ENCODE measurements at regions not wholly inside any gene's neighbourhood (a gene's known extent, or its start where the extent isn't known, plus 50 kb on each side); places are given as distances from the start of the nearest gene placed in this dataset.

DNA sequence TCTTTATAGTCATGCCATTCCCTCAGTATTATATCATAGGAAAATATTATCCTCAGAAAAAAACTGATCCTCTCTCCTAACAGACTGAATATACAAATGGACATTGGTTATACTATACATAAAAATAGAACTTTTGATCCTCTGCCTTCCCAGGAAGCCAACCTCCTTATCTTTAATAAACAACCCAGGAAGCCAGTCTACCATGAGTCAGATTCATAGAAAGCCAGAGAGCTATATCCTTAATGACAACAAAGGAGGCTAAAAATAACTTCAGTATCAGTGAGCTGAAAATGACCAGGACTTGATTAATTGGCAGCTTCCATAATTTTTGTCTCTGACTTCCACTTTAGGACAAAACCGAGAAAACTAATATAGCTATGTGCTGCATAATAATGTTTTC, 58.0 kb upstream of the USP9Y start:
- ATAC-seq (no peak), DNase-seq (ENCODE audit: low spot score) (no peak)
- Mint-ChIP-seq H3K9me3 (peaks cover 15% of the 10 kb centered on the region), H3K27me3 (ENCODE audit: low read depth) (no peaks in the 10 kb centered on the region; the same call in 1 of the 2 replicates), H3K36me3 (peaks cover 3% of the 10 kb centered on the region), H3K27ac (no peak overlapping the region), H3K4me1 (peaks cover 15% of the 10 kb centered on the region), H3K4me3 (no peak overlapping the region)
- POLR2A ChIA-PET, result no interaction called here
- CTCF ChIA-PET, result interaction anchor here (0.5 kb wide), 1 partner anchor 21 kb away, joined by 3 read pairs; no protein-coding TSS in a partner anchor
- TF ChIP-seq ELF4 (CRISPR knock-in tag; IDR thresholded peaks at IDR 0.05; ENCODE audit: low read depth) (no peak), NFYB (CRISPR knock-in tag; conservative IDR thresholded peaks at IDR 0.05; ENCODE audit: low read depth) (no peak), OVOL2 (CRISPR knock-in tag; IDR thresholded peaks at IDR 0.05; ENCODE audit: borderline replicate concordance) (no peak), ZNF671 (CRISPR knock-in tag; IDR thresholded peaks at IDR 0.05) (no peak), CREB1 (CRISPR knock-in tag; IDR thresholded peaks at IDR 0.05) (no peak), ZNF219 (CRISPR knock-in tag; IDR thresholded peaks at IDR 0.05; ENCODE audit: borderline replicate concordance) (no peak), ZNF317 (CRISPR knock-in tag; IDR thresholded peaks at IDR 0.05; ENCODE audit: borderline replicate concordance, low read depth) (no peak), GABPB1 (CRISPR knock-in tag; IDR thresholded peaks at IDR 0.05) (no peak), ZNF138 (CRISPR knock-in tag; conservative IDR thresholded peaks at IDR 0.05) (no peak), HMGA2 (CRISPR knock-in tag; IDR thresholded peaks at IDR 0.05) (no peak), MXD4 (CRISPR knock-in tag; IDR thresholded peaks at IDR 0.05; ENCODE audit: borderline replicate concordance) (no peak), KAT7 (CRISPR knock-in tag; IDR thresholded peaks at IDR 0.05; ENCODE audit: borderline replicate concordance) (no peak), FOXP1 (CRISPR knock-in tag; IDR thresholded peaks at IDR 0.05; ENCODE audit: borderline replicate concordance) (no peak), ZNF232 (CRISPR knock-in tag; IDR thresholded peaks at IDR 0.05) (no peak), SMAD3 (CRISPR knock-in tag; IDR thresholded peaks at IDR 0.05; ENCODE audit: borderline replicate concordance) (no peak)
- TF ChIP-seq, protein P1, sequence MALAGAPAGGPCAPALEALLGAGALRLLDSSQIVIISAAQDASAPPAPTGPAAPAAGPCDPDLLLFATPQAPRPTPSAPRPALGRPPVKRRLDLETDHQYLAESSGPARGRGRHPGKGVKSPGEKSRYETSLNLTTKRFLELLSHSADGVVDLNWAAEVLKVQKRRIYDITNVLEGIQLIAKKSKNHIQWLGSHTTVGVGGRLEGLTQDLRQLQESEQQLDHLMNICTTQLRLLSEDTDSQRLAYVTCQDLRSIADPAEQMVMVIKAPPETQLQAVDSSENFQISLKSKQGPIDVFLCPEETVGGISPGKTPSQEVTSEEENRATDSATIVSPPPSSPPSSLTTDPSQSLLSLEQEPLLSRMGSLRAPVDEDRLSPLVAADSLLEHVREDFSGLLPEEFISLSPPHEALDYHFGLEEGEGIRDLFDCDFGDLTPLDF (CRISPR knock-in tag; IDR thresholded peaks at IDR 0.05), result no peak
- TF ChIP-seq, protein P2, sequence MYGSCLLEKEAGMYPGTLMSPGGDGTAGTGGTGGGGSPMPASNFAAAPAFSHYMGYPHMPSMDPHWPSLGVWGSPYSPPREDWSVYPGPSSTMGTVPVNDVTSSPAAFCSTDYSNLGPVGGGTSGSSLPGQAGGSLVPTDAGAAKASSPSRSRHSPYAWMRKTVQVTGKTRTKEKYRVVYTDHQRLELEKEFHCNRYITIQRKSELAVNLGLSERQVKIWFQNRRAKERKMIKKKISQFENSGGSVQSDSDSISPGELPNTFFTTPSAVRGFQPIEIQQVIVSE (CRISPR knock-in tag; IDR thresholded peaks at IDR 0.05; ENCODE audit: borderline replicate concordance), result no peak

DNA sequence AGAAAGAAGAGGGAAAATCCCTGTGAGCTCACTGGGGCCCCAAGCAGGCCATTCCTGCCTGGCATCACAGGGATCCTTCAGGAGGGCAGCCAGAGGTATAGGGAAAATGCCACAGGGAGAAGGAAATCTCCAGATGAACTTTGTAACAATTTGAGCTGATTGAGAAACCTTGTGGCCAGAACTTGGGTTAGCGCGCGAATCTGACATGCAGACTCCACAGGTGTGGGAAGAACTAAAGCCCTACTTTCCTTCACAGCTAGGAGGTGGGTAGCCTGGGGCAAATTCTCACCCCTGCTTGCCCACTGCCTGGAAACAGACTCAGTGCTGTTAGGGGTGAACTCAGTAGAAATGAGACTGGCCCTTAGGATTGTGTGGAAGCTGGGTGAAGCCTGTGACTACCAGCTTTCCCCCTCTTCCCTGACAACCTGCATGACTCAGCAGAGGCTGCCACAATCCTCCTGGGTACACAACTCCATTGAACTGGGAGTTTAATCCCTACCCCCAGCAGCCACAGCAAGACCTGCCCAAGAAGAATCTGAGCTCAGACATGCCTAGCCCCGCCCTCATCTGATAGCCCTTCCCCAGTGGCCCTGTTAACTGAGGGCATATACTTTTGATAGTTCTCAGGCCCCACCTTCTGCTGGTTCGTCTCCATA, 57.2 kb upstream of the USP9Y start:
- H3K27ac Mint-ChIP-seq, result no peak overlapping the region
- peaks cover 10% of the 10 kb centered on the region for H3K4me1 Mint-ChIP-seq
- H3K9me3 Mint-ChIP-seq, result peaks cover 23% of the 10 kb centered on the region
- no peak for TF ChIP-seq JUN (CRISPR knock-in tag; IDR thresholded peaks at IDR 0.05)
- no peak for TF ChIP-seq NR3C1 (CRISPR knock-in tag; conservative IDR thresholded peaks at IDR 0.05; ENCODE audit: low read depth)
- no peak for TF ChIP-seq MYBL2 (CRISPR knock-in tag; IDR thresholded peaks at IDR 0.05)
- no peak for TF ChIP-seq GRHL2 (CRISPR knock-in tag; IDR thresholded peaks at IDR 0.05; ENCODE audit: insufficient replicate concordance, severe bottlenecking)
- TF ChIP-seq ZNF671 (CRISPR knock-in tag; IDR thresholded peaks at IDR 0.05), result no peak
- no peaks in the 10 kb centered on the region; the same call in 1 of the 2 replicates for H3K27me3 Mint-ChIP-seq (ENCODE audit: low read depth)
- no peak overlapping the region for H3K4me3 Mint-ChIP-seq
- ATAC-seq, result peak; percentile 57
- peaks cover 3% of the 10 kb centered on the region for H3K36me3 Mint-ChIP-seq
- CTCF ChIA-PET, result interaction anchor here (1.1 kb wide), 1 partner anchor 22 kb away, joined by 5 read pairs; no protein-coding TSS in a partner anchor
- POLR2A ChIA-PET, result no interaction called here
- no peak for DNase-seq (ENCODE audit: low spot score)

DNA sequence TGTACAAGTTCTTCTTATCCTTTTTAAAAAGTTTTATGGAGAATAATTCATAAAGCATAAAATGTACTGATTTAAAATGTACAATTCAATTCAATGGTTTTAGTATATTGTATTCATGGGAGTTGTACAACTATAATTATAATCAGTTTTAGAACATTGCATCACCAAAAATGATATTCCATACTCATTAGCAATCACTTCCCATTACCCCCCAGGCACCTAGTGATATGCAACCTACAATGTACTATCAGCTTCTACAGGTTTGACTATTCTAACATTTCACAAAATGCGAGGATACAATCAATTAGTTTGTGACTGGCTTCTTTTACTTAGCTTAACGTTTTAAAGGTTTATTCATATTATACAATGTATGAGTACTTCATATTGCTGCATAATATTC, 49.9 kb upstream of the USP9Y start:
- Mint-ChIP-seq H3K27ac (no peak overlapping the region), H3K9me3 (peaks cover 22% of the 10 kb centered on the region), H3K4me1 (no peaks in the 10 kb centered on the region), H3K4me3 (no peak overlapping the region), H3K36me3 (no peaks in the 10 kb centered on the region), H3K27me3 (ENCODE audit: low read depth) (no peaks in the 10 kb centered on the region)
- ATAC-seq (no peak), DNase-seq (ENCODE audit: low spot score) (no peak)
- CTCF ChIA-PET, result no interaction called here
- POLR2A ChIA-PET, result no interaction called here
- no peak for TF ChIP-seq NFATC4 (CRISPR knock-in tag; IDR thresholded peaks at IDR 0.05)
- TF ChIP-seq ZNF396 (CRISPR knock-in tag; IDR thresholded peaks at IDR 0.05; ENCODE audit: borderline replicate concordance), result no peak
- TF ChIP-seq, protein P3, sequence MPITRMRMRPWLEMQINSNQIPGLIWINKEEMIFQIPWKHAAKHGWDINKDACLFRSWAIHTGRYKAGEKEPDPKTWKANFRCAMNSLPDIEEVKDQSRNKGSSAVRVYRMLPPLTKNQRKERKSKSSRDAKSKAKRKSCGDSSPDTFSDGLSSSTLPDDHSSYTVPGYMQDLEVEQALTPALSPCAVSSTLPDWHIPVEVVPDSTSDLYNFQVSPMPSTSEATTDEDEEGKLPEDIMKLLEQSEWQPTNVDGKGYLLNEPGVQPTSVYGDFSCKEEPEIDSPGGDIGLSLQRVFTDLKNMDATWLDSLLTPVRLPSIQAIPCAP (CRISPR knock-in tag; IDR thresholded peaks at IDR 0.05), result no peak
- TF ChIP-seq, protein P4, sequence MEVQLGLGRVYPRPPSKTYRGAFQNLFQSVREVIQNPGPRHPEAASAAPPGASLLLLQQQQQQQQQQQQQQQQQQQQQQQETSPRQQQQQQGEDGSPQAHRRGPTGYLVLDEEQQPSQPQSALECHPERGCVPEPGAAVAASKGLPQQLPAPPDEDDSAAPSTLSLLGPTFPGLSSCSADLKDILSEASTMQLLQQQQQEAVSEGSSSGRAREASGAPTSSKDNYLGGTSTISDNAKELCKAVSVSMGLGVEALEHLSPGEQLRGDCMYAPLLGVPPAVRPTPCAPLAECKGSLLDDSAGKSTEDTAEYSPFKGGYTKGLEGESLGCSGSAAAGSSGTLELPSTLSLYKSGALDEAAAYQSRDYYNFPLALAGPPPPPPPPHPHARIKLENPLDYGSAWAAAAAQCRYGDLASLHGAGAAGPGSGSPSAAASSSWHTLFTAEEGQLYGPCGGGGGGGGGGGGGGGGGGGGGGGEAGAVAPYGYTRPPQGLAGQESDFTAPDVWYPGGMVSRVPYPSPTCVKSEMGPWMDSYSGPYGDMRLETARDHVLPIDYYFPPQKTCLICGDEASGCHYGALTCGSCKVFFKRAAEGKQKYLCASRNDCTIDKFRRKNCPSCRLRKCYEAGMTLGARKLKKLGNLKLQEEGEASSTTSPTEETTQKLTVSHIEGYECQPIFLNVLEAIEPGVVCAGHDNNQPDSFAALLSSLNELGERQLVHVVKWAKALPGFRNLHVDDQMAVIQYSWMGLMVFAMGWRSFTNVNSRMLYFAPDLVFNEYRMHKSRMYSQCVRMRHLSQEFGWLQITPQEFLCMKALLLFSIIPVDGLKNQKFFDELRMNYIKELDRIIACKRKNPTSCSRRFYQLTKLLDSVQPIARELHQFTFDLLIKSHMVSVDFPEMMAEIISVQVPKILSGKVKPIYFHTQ (CRISPR knock-in tag; IDR thresholded peaks at IDR 0.05), result no peak
